Prostate gland (tissue), 2 donors: ENCODE measurements at regions not wholly inside any gene's neighbourhood (a gene's known extent, or its start where the extent isn't known, plus 50 kb on each side); places are given as distances from the start of the nearest gene placed in this dataset.

Experiments used
- DNase-seq: peaks from one replicate; pipeline ENCODE4 v3.0.0-alpha.2; 2019; ENCODE audit warnings: low spot score
- H3K27ac ChIP-seq, 2 donors: fragments of 200-600 bp; sonication (generic); 2 replicates each; pipeline ENCODE4 v1.5.1; 2017 to 2019
- H3K27me3 ChIP-seq: fragments of 200-600 bp; sonication (generic); replicated peaks from 2 replicates; pipeline ENCODE4 v1.5.1; 2019; ENCODE audit not compliant: insufficient read depth
- H3K36me3 ChIP-seq, 2 donors: fragments of 200-600 bp; sonication (generic); 1 replicate in 1 of 2; 2 replicates in 1 of 2; pipeline versions ENCODE4 v1.5.1 to v1.8.1; 2017 to 2019
- H3K4me1 ChIP-seq: fragments of 200-600 bp; sonication (generic); replicated peaks from 2 replicates; pipeline ENCODE4 v1.5.1; 2019
- H3K4me3 ChIP-seq, 2 donors: fragments of 200-600 bp; sonication (generic); 2 replicates each; pipeline ENCODE4 v1.5.1; 2017 to 2019
- H3K9me3 ChIP-seq: fragments of 200-600 bp; sonication (generic); 2 replicates; pipeline ENCODE4 v1.5.1; 2017
- CTCF ChIP-seq, 4 experiments: fragments of 200-600 bp in 2 of 4; fragments of 450-650 bp in 2 of 4; sonication (generic) in 2 of 4; IDR thresholded peaks; 1 replicate in 3 of 4; 2 replicates in 1 of 4; pipeline ENCODE4 v1.5.1; 2016 to 2019; ENCODE audit warnings: antibody characterized with exemption in 4 of 4, mild to moderate bottlenecking in 2 of 4, moderate library complexity in 2 of 4
- POLR2A ChIP-seq: fragments of 450-650 bp; IDR thresholded peaks from one replicate; pipeline ENCODE4 v1.6.1; 2016; ENCODE audit warnings: antibody characterized with exemption, mild to moderate bottlenecking
- POLR2AphosphoS5 ChIP-seq: sonication (generic); formaldehyde crosslinking; IDR thresholded peaks from one replicate; pipeline ENCODE4 v1.6.1; 2017; ENCODE audit warnings: antibody characterized with exemption
- WGBS: methylation state at CpG from one replicate; pipeline ENCODE4 v1.1.5; 2018; 5-methylcytosine and 5-hydroxymethylcytosine counted together
- intact Hi-C: fragments of 100-400 bp; cut with DNase I; formaldehyde crosslinking; loops from one replicate; pipeline ENCODE4 v1.14.2; 2022

DNA sequence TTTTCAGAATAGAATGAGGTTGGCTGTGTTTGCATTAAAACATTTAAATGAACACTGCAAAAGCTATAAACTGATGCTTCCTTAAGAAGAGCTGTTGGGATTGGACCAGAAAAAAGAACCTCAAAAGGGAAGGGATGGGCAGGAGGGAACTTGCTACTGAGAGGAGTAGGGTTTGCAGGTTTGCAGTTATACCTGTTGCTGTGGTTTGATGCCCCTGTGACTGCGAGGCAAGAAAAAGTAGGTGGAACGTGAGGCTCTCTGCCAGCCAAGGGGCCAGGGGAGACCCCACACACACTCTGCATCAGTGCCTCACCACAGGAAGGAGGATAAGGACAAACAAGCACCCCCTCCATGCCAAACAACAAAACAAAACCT lies 197.2 kb downstream of the BCAS1 start:
- Histone ChIP-seq H3K9me3 (no peaks in the 10 kb centered on the region), H3K27me3 (no peaks in the 10 kb centered on the region), H3K27ac (peak overlapping the region; percentile 3 to 37), H3K4me1 (peaks cover 3% of the 10 kb centered on the region), H3K4me3 (no peak overlapping the region), H3K36me3 (no peaks in the 10 kb centered on the region)
- intact Hi-C loops = loop anchor here (5.0 kb wide), 1 partner anchor 44 kb away; no protein-coding TSS in a partner anchor
- no peak for DNase-seq
- WGBS = 36% methylated on average over 2 of the region's 2 CpGs
- TF ChIP-seq POLR2A = no peak
- TF ChIP-seq POLR2AphosphoS5 = no peak
- no peak for TF ChIP-seq CTCF (IDR thresholded peaks at IDR 0.05)

DNA sequence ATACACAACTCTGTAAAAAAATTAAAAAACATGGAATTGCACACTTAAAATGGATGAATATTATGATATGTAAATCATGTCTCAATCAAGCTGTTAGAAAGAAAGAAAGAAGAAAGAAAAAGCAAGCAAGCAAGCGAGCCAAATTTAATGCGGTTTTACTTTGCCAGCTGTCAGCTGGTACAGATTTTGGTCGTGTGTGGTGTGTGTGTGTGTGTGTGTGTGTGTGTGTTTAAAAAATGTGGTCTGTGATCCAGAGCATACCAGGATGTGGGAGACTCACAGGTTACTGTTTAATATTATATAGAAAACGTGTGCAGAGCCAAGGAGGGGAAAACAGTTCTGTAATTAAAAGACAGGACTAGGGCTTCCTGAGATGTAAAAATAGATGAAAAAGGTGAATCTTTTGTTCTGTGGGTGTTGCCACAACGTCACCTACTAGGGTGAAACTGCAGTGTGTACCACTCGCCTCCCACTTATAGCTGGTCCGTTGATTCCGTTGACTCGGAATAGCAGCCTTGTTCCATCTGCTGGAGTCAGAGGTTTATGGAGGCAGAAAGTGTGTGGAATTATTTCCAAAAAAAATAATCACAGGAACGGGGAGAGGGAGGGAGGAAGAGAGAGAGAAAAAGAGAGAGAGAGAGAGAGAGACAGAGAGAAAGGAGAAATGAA lies 197.7 kb downstream of the BCAS1 start:
- H3K4me3 ChIP-seq = no peak overlapping the region
- H3K27ac ChIP-seq = peak overlapping the region; percentile 35 to 37
- H3K9me3 ChIP-seq = no peaks in the 10 kb centered on the region
- peaks cover 3% of the 10 kb centered on the region for H3K4me1 ChIP-seq
- peak in 1 of 4 experiments; percentile 12 for TF ChIP-seq CTCF (IDR thresholded peaks at IDR 0.05)
- no peak for TF ChIP-seq POLR2AphosphoS5
- DNase-seq = no peak
- WGBS = 17% methylated on average over 10 of the region's 10 CpGs
- H3K27me3 ChIP-seq = no peaks in the 10 kb centered on the region
- H3K36me3 ChIP-seq = no peaks in the 10 kb centered on the region
- intact Hi-C loops = loop anchor here (5.0 kb wide), 1 partner anchor 45 kb away; no protein-coding TSS in a partner anchor

DNA sequence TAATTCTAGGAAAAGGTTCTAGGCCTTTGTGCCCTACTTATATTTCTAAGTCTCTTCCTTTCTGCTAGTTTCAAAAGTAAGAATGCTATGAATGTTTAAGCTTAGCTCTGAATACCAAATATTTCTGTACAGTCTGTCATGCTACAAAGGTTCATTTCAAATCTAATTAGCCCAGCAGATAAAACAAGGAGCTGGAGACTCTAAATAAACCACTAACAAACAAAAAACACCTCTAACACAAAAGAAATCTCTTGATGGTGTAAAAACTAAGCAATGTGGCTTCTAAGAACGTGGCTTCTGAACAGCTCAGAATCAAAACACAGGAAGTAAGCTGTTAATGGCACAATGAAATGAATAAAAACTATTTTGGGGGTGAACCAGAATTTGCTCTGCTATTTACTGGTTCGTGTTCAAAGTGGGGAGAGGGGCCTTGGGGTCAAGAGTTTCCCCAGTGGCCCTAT lies 198.3 kb downstream of the BCAS1 start:
- TF ChIP-seq POLR2AphosphoS5 (no peak), POLR2A (no peak)
- no peaks in the 10 kb centered on the region for H3K36me3 ChIP-seq
- no peak for DNase-seq
- 19% methylated on average over 2 of the region's 2 CpGs for WGBS
- no peaks in the 10 kb centered on the region for H3K9me3 ChIP-seq
- peaks cover 4% of the 10 kb centered on the region for H3K4me1 ChIP-seq
- H3K4me3 ChIP-seq = no peak overlapping the region
- no peaks in the 10 kb centered on the region for H3K27me3 ChIP-seq
- peak overlapping the region; percentile 35 to 37 for H3K27ac ChIP-seq
- intact Hi-C loops = loop anchor here (5.0 kb wide), 1 partner anchor 45 kb away; no protein-coding TSS in a partner anchor

- DNase-seq = no peak
- 53% methylated on average over 3 of the region's 3 CpGs for WGBS
- Histone ChIP-seq H3K4me3 (no peak overlapping the region), H3K27ac (peak overlapping the region; percentile 65 to 78), H3K36me3 (no peaks in the 10 kb centered on the region), H3K4me1 (peaks cover 9% of the 10 kb centered on the region), H3K27me3 (no peaks in the 10 kb centered on the region), H3K9me3 (no peaks in the 10 kb centered on the region)
- intact Hi-C loops = loop anchor here (5.0 kb wide), 1 partner anchor 46 kb away; no protein-coding TSS in a partner anchor
- TF ChIP-seq POLR2A = no peak
- TF ChIP-seq CTCF (IDR thresholded peaks at IDR 0.05) = no peak
- TF ChIP-seq POLR2AphosphoS5 = no peak
These were observed 198.9 kb downstream of the BCAS1 start for GRCh38 chr20:53871541-53871940.

DNA sequence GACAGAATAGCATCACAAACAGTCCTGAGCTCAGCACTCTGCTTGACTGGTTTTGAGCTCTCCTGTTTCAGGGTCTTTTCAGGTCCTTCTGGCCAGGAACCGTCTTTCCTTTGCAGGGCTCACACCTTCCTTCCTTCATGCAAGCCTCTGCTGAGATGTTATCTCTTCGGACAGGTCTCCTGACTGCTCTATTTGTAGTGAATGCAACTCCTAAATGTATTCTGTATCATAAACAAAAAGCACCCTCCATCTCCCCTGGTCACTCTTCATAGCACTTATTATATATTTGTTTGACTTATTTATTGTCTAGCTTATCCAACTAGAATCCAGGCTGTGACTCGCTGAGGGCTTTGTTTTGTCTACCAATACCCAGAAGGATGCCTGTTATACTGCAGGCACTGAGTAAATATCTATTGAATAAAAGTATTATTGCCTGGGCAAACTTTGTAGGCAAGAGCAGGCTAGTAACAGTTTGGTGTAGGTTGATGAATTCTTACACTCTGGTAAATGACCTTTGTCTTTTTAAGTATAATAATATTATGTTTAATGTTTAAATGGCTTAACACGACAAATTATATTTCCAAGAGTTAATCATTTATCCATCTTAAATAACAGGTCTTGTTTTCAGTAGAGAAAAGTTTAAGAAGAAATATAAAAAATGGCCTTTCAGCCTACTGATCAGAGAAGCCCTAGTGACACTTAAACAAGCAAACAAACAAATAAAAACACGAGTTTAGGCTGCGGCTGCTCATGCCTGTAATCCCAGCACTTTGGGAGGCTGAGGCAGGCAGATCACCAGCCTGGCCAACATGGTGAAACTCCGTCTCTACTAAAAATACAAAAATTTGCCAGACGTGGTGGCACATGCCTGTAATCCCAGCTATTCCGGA lies 199.7 kb downstream of the BCAS1 start:
- Histone ChIP-seq H3K27me3 (no peaks in the 10 kb centered on the region), H3K27ac (peak overlapping the region; percentile 65 to 78), H3K4me3 (no peak overlapping the region), H3K36me3 (no peaks in the 10 kb centered on the region), H3K9me3 (no peaks in the 10 kb centered on the region), H3K4me1 (peaks cover 11% of the 10 kb centered on the region)
- 42% methylated on average over 9 of the region's 9 CpGs for WGBS
- intact Hi-C loops = loop anchor here (5.0 kb wide), 1 partner anchor 47 kb away; no protein-coding TSS in a partner anchor
- TF ChIP-seq POLR2AphosphoS5 = no peak
- no peak for TF ChIP-seq CTCF (IDR thresholded peaks at IDR 0.05)
- TF ChIP-seq POLR2A = no peak
- DNase-seq = no peak
